HG03378 (cell line): ENCODE measurements at regions not wholly inside any gene's neighbourhood (a gene's known extent, or its start where the extent isn't known, plus 50 kb on each side); places are given as distances from the start of the nearest gene placed in this dataset.

Experiments used
- ATAC-seq: cut with Tn5 transposase; IDR thresholded peaks from one replicate; pipeline ENCODE4 v1.9.1; 2021; ENCODE audit warnings: mild to moderate bottlenecking, moderate library complexity; ENCODE audit not compliant: unreplicated experiment

GRCh38 chr12:20967756-20968155, 157.3 kb downstream of the SLCO1B3 start:
- ATAC-seq = no peak

- no peak for ATAC-seq
These were observed 159.3 kb downstream of the SLCO1B3 start for GRCh38 chr12:20969766-20970165.

- ATAC-seq = peak; percentile 47
These were observed 145.6 kb upstream of the SLCO1B1 start for GRCh38 chr12:20985399-20985798.

- no peak for ATAC-seq
These were observed 129.2 kb upstream of the SLCO1B1 start for GRCh38 chr12:21001778-21002177.

- no peak for ATAC-seq
These were observed 105.3 kb upstream of the SLCO1B1 start for GRCh38 chr12:21025656-21026055.

GRCh38 chr12:21026302-21026701, 104.7 kb upstream of the SLCO1B1 start:
- ATAC-seq = no peak

GRCh38 chr12:21054334-21054733, 76.7 kb upstream of the SLCO1B1 start:
- ATAC-seq = no peak

- ATAC-seq = no peak
These were observed 65.1 kb upstream of the SLCO1B1 start for GRCh38 chr12:21065845-21066244.

GRCh38 chr12:21073129-21073528, 57.9 kb upstream of the SLCO1B1 start:
- ATAC-seq = no peak

GRCh38 chr12:21073822-21074460, 57.1 kb upstream of the SLCO1B1 start:
- no peak for ATAC-seq
